Endothelial cell of umbilical vein (primary cell): ENCODE measurements at regions not wholly inside any gene's neighbourhood (a gene's known extent, or its start where the extent isn't known, plus 50 kb on each side); places are given as distances from the start of the nearest gene placed in this dataset.
A peak's percentile ranks its signal among the peaks of the same experiment; 100 is the strongest.

Experiments used
- BruUV-seq: library from RNA; stranded (reverse); fragments of 400-500 nt; replicated peaks from 2 replicates; lab custom pipeline; 2021; lab: Mats Ljungman, UMichigan
- CTCF ChIA-PET: fragments of 300-600, 350-600 bp; sonication (Branson Sonifier 250); formaldehyde crosslinking; loops from one replicate; lab custom pipeline; 2021; ENCODE audit warnings: antibody characterized with exemption, inconsistent platforms; lab: Charles Lee
- POLR2A ChIA-PET: fragments of 300-600, 350-600 bp; sonication (Branson Sonifier 250); formaldehyde crosslinking; loops from one replicate; lab custom pipeline; 2021; ENCODE audit warnings: antibody characterized with exemption, inconsistent platforms; lab: Charles Lee
- DNase-seq: peaks from one replicate; pipeline ENCODE4 v3.0.0-alpha.2; 2011; ENCODE audit warnings: low read depth, low spot score
- FAIRE-seq: peaks from 2 replicates; lab custom pipeline; 2011; peaks lifted over from hg19 to GRCh38; lab: Jason Lieb, UNC
- H2AFZ ChIP-seq: 2 replicates; pipeline ENCODE4 v1.6.0; 2012; ENCODE audit warnings: low read depth, low read length, control low read depth, inconsistent platforms
- H3K27ac ChIP-seq: 2 replicates; pipeline ENCODE4 v1.5.1; 2011; ENCODE audit warnings: low read depth, mild to moderate bottlenecking, control low read depth, low read length, moderate library complexity; ENCODE audit not compliant: insufficient read depth
- H3K27me3 ChIP-seq, 2 experiments: 2 replicates each; pipeline versions ENCODE4 v1.6.0 to v1.6.1; 2011; ENCODE audit warnings: low read length in 2 of 2, mixed read lengths in 1 of 2; ENCODE audit not compliant: control insufficient read depth in 2 of 2, insufficient read depth in 2 of 2
- H3K36me3 ChIP-seq, 2 experiments: 2 replicates in 1 of 2; 3 replicates in 1 of 2; pipeline ENCODE4 v1.5.1; 2011; ENCODE audit warnings: low read length in 2 of 2, mild to moderate bottlenecking in 1 of 2, moderate library complexity in 1 of 2; ENCODE audit not compliant: control insufficient read depth in 2 of 2, insufficient read depth in 2 of 2; ENCODE audit errors: extremely low read depth in 1 of 2
- H3K4me1 ChIP-seq: 3 replicates; pipeline ENCODE4 v1.5.1; 2011; ENCODE audit warnings: mild to moderate bottlenecking, low read length; ENCODE audit not compliant: control insufficient read depth, insufficient read depth; ENCODE audit errors: extremely low read depth
- H3K4me2 ChIP-seq: 2 replicates; pipeline ENCODE4 v1.6.1; 2011; ENCODE audit warnings: low read length, control low read depth, mixed read lengths; ENCODE audit not compliant: insufficient read depth
- H3K4me3 ChIP-seq, 3 experiments: fragments of 200-600 bp in 1 of 3; sonication (generic), shearing (Covaris generic) in 1 of 3; replicated peaks in 1 of 3; 2 replicates each; pipeline ENCODE4 v1.5.1; 2011 to 2016; ENCODE audit warnings: control low read depth in 3 of 3, low read length in 3 of 3, mild to moderate bottlenecking in 2 of 3, inconsistent platforms in 1 of 3, low read depth in 1 of 3, moderate library complexity in 1 of 3; ENCODE audit not compliant: insufficient read depth in 1 of 3
- H3K79me2 ChIP-seq: 2 replicates; pipeline ENCODE4 v1.6.0; 2012; ENCODE audit warnings: low read length, inconsistent platforms; ENCODE audit not compliant: control insufficient read depth, insufficient read depth
- H3K9ac ChIP-seq: replicated peaks from 2 replicates; pipeline ENCODE3; 2011; ENCODE audit warnings: low read length, control low read depth; ENCODE audit not compliant: insufficient read depth; ENCODE audit errors: extremely low read depth
- H3K9me1 ChIP-seq: replicated peaks from 3 replicates; pipeline ENCODE4 v1.6.0; 2011; ENCODE audit warnings: mild to moderate bottlenecking, low read length; ENCODE audit not compliant: control insufficient read depth, insufficient read depth; ENCODE audit errors: extremely low read depth
- H3K9me3 ChIP-seq: replicated peaks from 2 replicates; pipeline ENCODE4 v1.5.1; 2012; ENCODE audit warnings: low read length, inconsistent platforms; ENCODE audit not compliant: control insufficient read depth, insufficient read depth
- H4K20me1 ChIP-seq: replicated peaks from 2 replicates; pipeline ENCODE3; 2011; ENCODE audit warnings: mild to moderate bottlenecking, low read length; ENCODE audit not compliant: control insufficient read depth, insufficient read depth; ENCODE audit errors: extremely low read depth
- EZH2 ChIP-seq: IDR thresholded peaks from 2 replicates; pipeline ENCODE4 v1.6.1; 2012; ENCODE audit warnings: borderline replicate concordance, low read depth, mild to moderate bottlenecking, moderate library complexity, low read length, inconsistent platforms; ENCODE audit not compliant: severe bottlenecking
- FOS ChIP-seq: IDR thresholded peaks from 2 replicates; pipeline ENCODE4 v1.6.1; 2011; ENCODE audit warnings: mild to moderate bottlenecking, low read length, moderate library complexity, borderline replicate concordance; ENCODE audit not compliant: insufficient read depth
- GATA2 ChIP-seq: IDR thresholded peaks from 2 replicates; pipeline ENCODE4 v1.7.0; 2011; ENCODE audit warnings: low read depth, mild to moderate bottlenecking, moderate library complexity, mixed read lengths, low read length; ENCODE audit not compliant: insufficient read length, insufficient read depth
- JUN ChIP-seq: IDR thresholded peaks from 2 replicates; pipeline ENCODE4 v1.6.1; 2011; ENCODE audit warnings: borderline replicate concordance, low read depth; ENCODE audit not compliant: insufficient read length, insufficient read depth
- MYC ChIP-seq: IDR thresholded peaks from one replicate; pipeline ENCODE4 v1.6.1; 2011; ENCODE audit warnings: mild to moderate bottlenecking, low read depth, low read length
- POLR2A ChIP-seq: IDR thresholded peaks from 2 replicates; pipeline ENCODE4 v1.6.1; 2012; ENCODE audit warnings: low read depth, mild to moderate bottlenecking, control low read depth, low read length
- POLR2AphosphoS5 ChIP-seq: IDR thresholded peaks from 2 replicates; pipeline ENCODE4 v1.6.1; 2012; ENCODE audit warnings: low read depth, mild to moderate bottlenecking, control low read depth, low read length, moderate library complexity; ENCODE audit not compliant: insufficient read depth
- dilution Hi-C: fragments of 300-500 bp; cut with MboI; formaldehyde crosslinking; loops from one replicate; pipeline ENCODE4 v1.15.0; 2019; ENCODE audit warnings: low sequenced_read_pairs; ENCODE audit not compliant: extremely low pct_ligation_motif_present
- intact Hi-C: fragments of 100-400 bp; cut with micrococcal nuclease; formaldehyde crosslinking; loops from one replicate; pipeline ENCODE4 v1.10.0; 2022
- TF ChIP-seq, protein P1 (sequence below): IDR thresholded peaks from 2 replicates; pipeline ENCODE4 v1.6.1; 2011; ENCODE audit not compliant: insufficient read depth, insufficient read length
- TF ChIP-seq, protein P2 (sequence below), 2 donors: IDR thresholded peaks; 1 replicate in 1 of 2; 2 replicates in 1 of 2; pipeline ENCODE4 v1.5.1; 2011; ENCODE audit warnings: low read length in 2 of 2, mild to moderate bottlenecking in 2 of 2, moderate library complexity in 2 of 2, control low read depth in 1 of 2, inconsistent platforms in 1 of 2, low read depth in 1 of 2; ENCODE audit not compliant: insufficient read depth in 1 of 2; ENCODE audit errors: extremely low read depth in 1 of 2

DNA sequence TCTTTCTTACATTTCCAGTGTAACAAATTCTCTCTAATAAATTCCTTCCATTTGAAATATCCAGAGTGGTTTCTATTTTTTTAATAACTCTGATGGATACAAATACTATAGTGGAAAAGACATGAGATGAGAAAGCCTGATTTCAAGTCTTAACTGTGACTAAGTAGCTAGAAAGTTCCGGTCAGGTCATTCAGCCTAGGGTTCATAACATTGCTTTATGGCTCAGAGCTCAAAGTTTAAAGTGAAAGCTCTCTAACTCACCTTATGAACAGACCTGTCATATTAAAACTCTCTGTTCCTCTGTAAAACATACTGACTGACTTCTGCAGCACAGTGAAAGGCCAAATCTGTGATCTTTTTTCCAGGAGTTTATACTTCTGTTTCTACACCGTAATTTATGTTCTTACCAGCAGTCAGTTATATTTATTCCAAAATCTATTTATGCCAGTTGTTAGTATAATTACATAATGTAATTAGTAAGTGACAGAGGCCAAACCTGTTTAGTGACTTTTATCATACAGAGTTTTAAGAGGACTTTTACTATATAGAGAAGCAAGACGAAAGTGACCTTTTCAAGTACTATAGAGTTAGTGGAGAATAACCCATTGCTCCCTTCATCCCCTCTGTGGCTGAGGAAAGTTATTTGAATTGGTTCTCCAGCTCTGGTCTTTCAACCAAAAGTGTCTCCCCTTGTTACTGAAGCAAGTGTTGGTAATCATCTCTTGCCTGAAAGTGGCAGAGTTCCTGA, 118.8 kb upstream of the PDE1A start:
- Histone ChIP-seq H3K4me1 (peaks cover 53% of the 10 kb centered on the region), H3K27me3 (no peaks in the 10 kb centered on the region), H4K20me1 (no peaks in the 10 kb centered on the region), H3K9me3 (no peaks in the 10 kb centered on the region), H3K36me3 (no peaks in the 10 kb centered on the region), H3K4me2 (peak overlapping the region; percentile 9), H3K9ac (no peak overlapping the region), H3K9me1 (no peaks in the 10 kb centered on the region), H3K4me3 (no peak overlapping the region), H2AFZ (peak overlapping the region; percentile 21), H3K27ac (peak overlapping the region; percentile 22), H3K79me2 (no peaks in the 10 kb centered on the region)
- ChIA-PET CTCF (interaction anchor here (1.5 kb wide), 1 partner anchor 11 kb away, joined by 5 read pairs; no protein-coding TSS in a partner anchor), POLR2A (no interaction called here)
- intact Hi-C loops: loop anchor here (5.0 kb wide), 1 partner anchor 72 kb away; no protein-coding TSS in a partner anchor
- FAIRE-seq (peak; percentile 70), DNase-seq (peak; percentile 65)
- no peak for TF ChIP-seq JUN
- TF ChIP-seq FOS: peak; percentile 66
- TF ChIP-seq GATA2: peak; percentile 73
- no TSS peak for BruUV-seq
- dilution Hi-C loops: no loop called here

DNA sequence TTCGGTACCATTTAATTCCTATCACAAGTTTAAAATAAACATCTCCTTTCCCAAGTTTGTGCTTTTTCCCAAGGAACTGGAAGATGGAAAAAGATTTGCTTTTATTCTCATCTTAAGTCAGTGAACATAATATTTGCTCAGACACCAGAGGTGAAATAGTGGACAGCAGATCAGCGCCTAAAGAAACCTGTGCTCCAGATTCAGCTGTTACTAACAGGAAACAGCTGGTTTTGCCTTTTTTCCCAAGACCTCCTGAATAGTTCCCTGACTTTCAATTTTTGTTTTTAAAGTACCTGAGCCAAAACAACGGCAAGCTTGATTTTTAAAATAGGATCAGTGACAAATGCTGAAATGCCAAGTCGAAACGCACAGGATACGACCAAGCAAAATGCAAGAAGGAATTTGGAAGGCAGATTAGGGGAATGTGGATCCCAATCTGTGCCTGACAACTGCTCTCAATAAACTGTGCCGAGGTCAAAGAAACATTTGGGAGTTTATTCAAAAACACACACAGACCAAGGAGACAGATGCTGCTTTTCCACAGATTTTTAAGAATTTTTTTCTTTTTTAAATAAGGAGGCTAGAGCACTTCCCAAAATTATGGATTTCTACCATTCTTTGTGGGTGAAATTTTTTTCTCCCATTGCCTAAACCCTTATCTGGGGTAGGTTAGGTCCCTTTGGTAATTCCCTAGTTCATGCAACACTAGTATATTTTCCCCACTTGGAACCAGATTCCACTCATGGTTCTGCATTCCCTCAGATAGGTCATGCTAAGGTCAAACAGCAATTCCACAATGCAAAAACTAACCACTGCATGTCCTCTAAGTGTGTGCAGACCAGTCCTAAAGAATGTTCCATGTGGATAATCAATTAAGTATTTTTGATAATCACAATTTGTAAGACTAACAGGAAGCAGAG, 121.5 kb upstream of the PDE1A start:
- dilution Hi-C loops: no loop called here
- no peaks in the 10 kb centered on the region for H3K36me3 ChIP-seq
- ChIA-PET CTCF (no interaction called here), POLR2A (no interaction called here)
- H4K20me1 ChIP-seq: no peaks in the 10 kb centered on the region
- H3K9me3 ChIP-seq: no peaks in the 10 kb centered on the region
- H3K9me1 ChIP-seq: no peaks in the 10 kb centered on the region
- intact Hi-C loops: loop anchor here (1.0 to 5.0 kb wide), 2 partner anchors 26 to 69 kb away; no protein-coding TSS in a partner anchor
- no peaks in the 10 kb centered on the region for H3K79me2 ChIP-seq
- DNase-seq: peak; percentile 95
- BruUV-seq: no TSS peak
- H3K27ac ChIP-seq: peak overlapping the region; percentile 16
- no peak overlapping the region for H3K4me3 ChIP-seq
- H3K4me2 ChIP-seq: peak overlapping the region; percentile 55
- peak overlapping the region; percentile 49 for H2AFZ ChIP-seq
- peaks cover 46% of the 10 kb centered on the region for H3K4me1 ChIP-seq
- peak; percentile 87 for FAIRE-seq
- H3K9ac ChIP-seq: no peak overlapping the region
- H3K27me3 ChIP-seq: no peaks in the 10 kb centered on the region
- TF ChIP-seq, protein P1, sequence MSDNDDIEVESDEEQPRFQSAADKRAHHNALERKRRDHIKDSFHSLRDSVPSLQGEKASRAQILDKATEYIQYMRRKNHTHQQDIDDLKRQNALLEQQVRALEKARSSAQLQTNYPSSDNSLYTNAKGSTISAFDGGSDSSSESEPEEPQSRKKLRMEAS: no peak
- TF ChIP-seq EZH2 (no peak), POLR2AphosphoS5 (no peak), POLR2A (no peak), JUN (no peak), FOS (no peak), GATA2 (no peak), MYC (no peak)
- TF ChIP-seq, protein P2, sequence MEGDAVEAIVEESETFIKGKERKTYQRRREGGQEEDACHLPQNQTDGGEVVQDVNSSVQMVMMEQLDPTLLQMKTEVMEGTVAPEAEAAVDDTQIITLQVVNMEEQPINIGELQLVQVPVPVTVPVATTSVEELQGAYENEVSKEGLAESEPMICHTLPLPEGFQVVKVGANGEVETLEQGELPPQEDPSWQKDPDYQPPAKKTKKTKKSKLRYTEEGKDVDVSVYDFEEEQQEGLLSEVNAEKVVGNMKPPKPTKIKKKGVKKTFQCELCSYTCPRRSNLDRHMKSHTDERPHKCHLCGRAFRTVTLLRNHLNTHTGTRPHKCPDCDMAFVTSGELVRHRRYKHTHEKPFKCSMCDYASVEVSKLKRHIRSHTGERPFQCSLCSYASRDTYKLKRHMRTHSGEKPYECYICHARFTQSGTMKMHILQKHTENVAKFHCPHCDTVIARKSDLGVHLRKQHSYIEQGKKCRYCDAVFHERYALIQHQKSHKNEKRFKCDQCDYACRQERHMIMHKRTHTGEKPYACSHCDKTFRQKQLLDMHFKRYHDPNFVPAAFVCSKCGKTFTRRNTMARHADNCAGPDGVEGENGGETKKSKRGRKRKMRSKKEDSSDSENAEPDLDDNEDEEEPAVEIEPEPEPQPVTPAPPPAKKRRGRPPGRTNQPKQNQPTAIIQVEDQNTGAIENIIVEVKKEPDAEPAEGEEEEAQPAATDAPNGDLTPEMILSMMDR (IDR thresholded peaks at IDR 0.05; ENCODE audit: extremely low read depth in 1 of 2, insufficient read depth in 1 of 2, low read depth in 1 of 2, low read length in 2 of 2): no peak
